Hematopoietic multipotent progenitor cell treated with erythropoietin and hydrocortisone succinate and interleukin-3 and kit ligand, for 6 days (in vitro differentiated cells): ENCODE measurements at regions not wholly inside any gene's neighbourhood (a gene's known extent, or its start where the extent isn't known, plus 50 kb on each side); places are given as distances from the start of the nearest gene placed in this dataset.
A peak's percentile ranks its signal among the peaks of the same experiment; 100 is the strongest.
"Not testable (repeated sequence)": the region's sequence is repeated elsewhere in the genome, so short reads cannot be mapped to it uniquely, and the experiment has no call there.

ENCODE experiments used
- DNase-seq: peaks from one replicate; pipeline ENCODE4 v3.0.0-alpha.2; 2015

DNA sequence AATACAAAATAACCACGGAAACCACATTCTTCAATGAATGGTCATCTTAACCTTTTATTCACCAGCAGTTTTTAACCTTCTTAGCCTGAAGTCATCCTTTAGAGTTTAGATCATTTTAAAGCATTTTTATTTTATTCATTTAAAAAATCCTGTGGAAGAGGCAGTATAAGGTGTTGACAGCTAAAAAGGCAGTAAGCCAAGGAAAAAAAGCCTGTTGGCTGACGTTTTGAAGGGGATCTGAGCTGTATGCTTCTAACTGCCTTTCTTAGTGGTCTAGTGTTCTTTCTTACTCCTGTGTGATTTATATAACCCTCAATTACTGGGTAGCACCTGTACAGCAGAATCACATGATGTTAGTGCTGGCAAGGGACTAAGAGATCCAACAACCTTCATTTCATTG is 438.3 kb upstream of the SEL1L start:
- no peak for DNase-seq

- no peak for DNase-seq
Observed at GRCh38 chr14:81972601-81973000, 438.9 kb upstream of the SEL1L start.

- DNase-seq, result no peak
Observed at GRCh38 chr14:81974543-81974942, 440.9 kb upstream of the SEL1L start.

DNA sequence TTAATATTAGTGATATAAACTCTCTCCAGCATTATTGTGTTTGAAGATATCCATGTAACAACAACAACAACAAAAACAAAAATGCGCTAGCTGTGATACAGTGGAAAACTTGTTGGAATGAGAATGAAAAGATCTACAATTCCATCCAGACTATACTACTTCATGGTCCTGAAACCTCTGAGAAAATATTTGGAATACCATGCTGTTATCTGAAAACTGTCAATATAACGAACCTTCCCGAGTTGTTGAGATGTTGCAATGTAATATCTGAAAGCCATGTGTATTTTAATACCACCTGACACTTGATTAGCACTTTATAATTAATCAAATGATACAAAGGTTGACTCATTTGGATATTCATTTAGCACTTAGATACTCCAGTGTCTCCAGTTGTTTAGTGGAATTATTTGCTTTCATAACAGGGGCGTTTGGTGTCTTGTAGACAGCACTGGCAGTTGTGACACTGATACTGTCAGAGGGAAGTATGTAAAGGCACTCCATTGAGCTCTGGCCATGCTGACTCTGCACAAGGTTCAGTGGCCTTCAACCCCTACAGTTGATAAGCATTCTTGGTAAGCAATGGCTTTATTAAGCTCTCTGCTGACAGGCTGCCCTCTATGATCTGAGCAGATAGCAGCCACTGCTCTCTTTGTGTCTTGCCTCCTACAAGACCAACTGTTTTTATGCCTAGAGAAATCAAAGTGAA is 447.1 kb upstream of the SEL1L start:
- no peak for DNase-seq

GRCh38 chr14:81981307-81981675 is 447.6 kb upstream of the SEL1L start:
- no peak for DNase-seq

DNA sequence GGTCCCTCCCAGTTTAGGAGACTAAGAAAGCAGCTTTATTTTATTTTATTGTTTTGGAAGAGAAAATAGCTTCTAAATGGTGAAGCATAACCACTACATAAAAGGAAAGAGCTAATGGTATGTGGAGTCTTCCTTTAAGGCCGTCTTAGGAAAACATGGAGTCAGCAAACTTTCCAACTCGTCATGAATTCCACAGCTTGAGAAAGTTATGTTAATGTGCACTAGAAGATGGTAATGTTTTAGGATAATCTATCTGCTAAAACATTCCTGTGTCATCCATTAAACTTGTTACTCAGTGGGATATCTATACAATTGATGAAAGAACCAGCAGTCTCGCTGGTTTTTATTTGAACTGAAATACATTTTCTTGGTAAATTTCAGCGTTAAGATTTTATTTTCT is 448.4 kb upstream of the SEL1L start:
- DNase-seq, result no peak

- DNase-seq, result no peak
Observed at GRCh38 chr14:81986005-81986404, 452.4 kb upstream of the SEL1L start.

DNA sequence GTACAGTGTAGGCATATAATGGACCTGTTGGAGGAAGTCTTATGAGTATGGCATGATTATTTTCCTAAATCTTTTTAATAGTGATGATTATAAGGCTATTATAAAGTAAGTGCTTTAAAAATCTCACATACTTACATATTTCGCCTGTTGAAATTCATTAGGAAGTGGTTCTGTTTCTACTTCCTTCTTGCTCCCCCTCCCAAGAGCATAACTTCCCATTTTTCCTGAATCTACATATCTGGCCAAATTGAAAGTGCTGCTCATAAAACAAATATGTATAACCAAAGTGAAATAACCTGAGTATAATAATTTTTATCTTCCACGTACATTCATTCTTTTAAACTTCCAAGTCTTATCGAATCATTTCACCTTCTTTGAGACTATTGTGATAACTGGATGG is 455.6 kb upstream of the SEL1L start:
- DNase-seq, result no peak

- DNase-seq, result peak; percentile 71
Observed at GRCh38 chr14:81990312-81990761, 456.7 kb upstream of the SEL1L start.

DNA sequence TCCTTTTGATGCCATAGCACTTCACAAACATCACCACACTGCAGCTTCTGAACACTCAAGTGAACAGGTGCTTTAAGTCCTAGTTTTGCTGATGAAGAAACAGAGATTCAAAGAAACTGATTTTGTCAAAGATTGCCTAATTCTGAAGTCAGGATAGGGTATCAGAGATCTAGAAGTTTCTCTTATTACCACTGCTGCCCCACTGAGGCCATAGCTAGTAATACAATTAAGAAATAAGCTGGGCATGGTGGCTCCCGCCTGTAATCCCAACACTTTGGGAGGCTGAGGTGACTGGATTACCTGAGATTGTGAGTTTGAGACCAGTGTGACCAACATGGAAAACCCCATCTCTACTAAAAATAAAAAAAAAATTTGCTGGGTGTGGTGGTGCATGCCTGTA is 458.3 kb upstream of the SEL1L start:
- peak; percentile 36 for DNase-seq

- no peak for DNase-seq
Observed at GRCh38 chr14:81993432-81993831, 459.8 kb upstream of the SEL1L start.

- DNase-seq, result no peak
Observed at GRCh38 chr14:82003426-82003825, 469.8 kb upstream of the SEL1L start.

- peak; percentile 9 for DNase-seq
Observed at GRCh38 chr14:82009076-82009475, 475.4 kb upstream of the SEL1L start.

DNA sequence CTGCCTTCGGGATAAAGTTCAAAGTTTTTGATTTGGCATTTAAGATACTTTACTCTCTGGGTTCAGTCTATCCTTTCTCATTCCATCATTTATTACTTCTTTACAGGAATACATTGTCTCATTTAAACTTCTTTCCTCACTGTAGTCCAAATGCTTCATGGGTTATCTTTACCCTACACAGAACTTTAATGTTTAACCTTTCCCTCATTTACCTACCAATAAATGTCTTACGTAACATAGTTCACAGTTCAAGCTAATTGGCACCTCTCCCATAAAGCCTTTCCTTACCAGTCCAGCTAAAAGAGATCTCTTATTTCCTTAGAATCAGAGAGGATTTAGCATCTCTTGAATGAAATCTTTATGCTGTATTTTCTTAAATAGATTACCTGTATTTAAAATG is 476.3 kb upstream of the SEL1L start:
- DNase-seq, result no peak

DNA sequence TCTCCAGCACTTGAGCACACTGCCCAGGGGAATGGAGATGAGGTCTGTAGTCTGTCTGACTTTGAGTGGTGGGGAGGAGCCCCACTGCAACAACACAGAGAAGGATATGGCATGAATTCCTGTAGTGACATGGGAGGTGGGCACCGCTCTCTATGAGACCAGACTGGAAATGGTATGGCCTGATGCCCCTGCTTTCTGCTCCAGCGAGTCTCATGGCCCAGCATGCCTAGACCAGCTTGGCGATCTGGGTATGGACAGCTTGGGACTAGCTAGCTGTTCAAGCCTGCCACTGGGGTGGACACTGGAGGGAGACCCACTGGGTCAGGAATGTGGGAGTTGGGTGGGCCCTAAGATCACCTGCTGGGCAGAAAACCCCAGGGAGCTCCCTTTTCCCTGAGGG is 477.8 kb upstream of the SEL1L start:
- DNase-seq, result no peak

GRCh38 chr14:82029038-82029437 is 495.4 kb upstream of the SEL1L start:
- DNase-seq, result no peak

DNA sequence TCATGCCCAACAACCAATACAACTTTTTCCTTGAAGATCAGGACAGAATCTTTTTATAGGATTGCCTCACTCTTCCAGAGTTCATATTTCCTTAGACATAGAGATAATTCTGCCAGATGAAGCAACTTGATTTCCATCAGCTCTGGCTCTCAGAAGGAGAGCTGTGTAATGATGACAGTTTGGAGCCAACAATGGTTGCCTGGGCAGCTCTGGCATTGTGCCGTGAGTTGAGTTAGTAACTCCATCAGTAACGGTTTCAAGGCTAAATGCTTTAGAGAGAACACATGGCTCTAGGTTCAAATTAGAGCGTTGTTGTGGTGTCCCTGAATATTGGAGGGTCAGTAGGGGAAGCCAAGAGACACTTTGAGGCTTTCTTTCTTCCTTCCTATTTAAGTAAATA is 501.7 kb upstream of the SEL1L start:
- DNase-seq, result no peak

- not testable (repeated sequence) for DNase-seq
Observed at GRCh38 chr14:82038066-82038465, 504.4 kb upstream of the SEL1L start.

GRCh38 chr14:82045339-82045738 is 511.7 kb upstream of the SEL1L start:
- no peak for DNase-seq

- no peak for DNase-seq
Observed at GRCh38 chr14:82046512-82047226, 513.0 kb upstream of the SEL1L start.

- DNase-seq, result no peak
Observed at GRCh38 chr14:82047777-82048470, 514.3 kb upstream of the SEL1L start.

GRCh38 chr14:82052778-82053177 is 519.1 kb upstream of the SEL1L start:
- no peak for DNase-seq

- DNase-seq, result no peak
Observed at GRCh38 chr14:82055515-82056115, 522.0 kb upstream of the SEL1L start.

DNA sequence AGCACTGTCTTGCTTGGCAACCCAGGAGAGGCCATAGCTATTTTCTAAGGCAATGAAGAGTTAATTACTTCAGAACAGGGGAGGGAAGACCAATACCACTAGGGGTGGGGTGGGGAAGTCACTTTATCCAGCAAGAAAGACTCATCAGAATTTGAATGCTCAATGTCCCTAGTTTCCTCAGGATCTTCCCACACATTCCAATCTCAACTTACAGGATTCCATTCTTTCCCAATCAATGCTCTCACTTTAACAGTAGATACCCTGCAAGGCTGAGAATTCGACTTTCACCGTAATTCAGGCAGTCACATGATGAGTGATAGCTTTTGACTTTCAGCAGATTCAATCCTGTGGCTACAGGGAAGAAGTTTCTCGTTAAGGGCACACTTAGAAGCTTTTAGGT is 526.6 kb upstream of the SEL1L start:
- no peak for DNase-seq
